ENCODE measurements at regions not wholly inside any gene's neighbourhood (a gene's known extent, or its start where the extent isn't known, plus 50 kb on each side); places are given as distances from the start of the nearest gene placed in this dataset.

- TF ChIP-seq CTCF (IDR thresholded peaks at IDR 0.05), result no peak
Measured at GRCh38 chr3:153429821-153430220, 267.8 kb downstream of the RAP2B start.

GRCh38 chr3:153431076-153431475 lies 269.1 kb downstream of the RAP2B start:
- Histone ChIP-seq H3K36me3 (no peaks in the 10 kb centered on the region), H3K9ac (ENCODE audit: low read depth in 2 of 2, low read length in 2 of 2) (no peak overlapping the region), H3K27me3 (no peaks in the 10 kb centered on the region), H3K4me1 (no peaks in the 10 kb centered on the region), H3K27ac (no peak overlapping the region), H3K9me3 (no peaks in the 10 kb centered on the region), H3K4me3 (no peak overlapping the region)
- no peak for DNase-seq
- no peak for TF ChIP-seq CTCF (IDR thresholded peaks at IDR 0.05)
- intact Hi-C loops (cut with DNase I), result no loop called here

More at GRCh38 chr3:153429821-153430220, 267.8 kb downstream of the RAP2B start:
- Histone ChIP-seq H3K36me3 (no peaks in the 10 kb centered on the region), H3K4me3 (no peak overlapping the region), H3K27me3 (no peaks in the 10 kb centered on the region), H3K4me1 (no peaks in the 10 kb centered on the region), H3K27ac (no peak overlapping the region), H3K9me3 (no peaks in the 10 kb centered on the region), H3K9ac (ENCODE audit: low read depth in 2 of 2, low read length in 2 of 2) (no peak overlapping the region)
- DNase-seq, result no peak
- intact Hi-C loops (cut with DNase I), result no loop called here

GRCh38 chr3:153437666-153438065 lies 275.6 kb downstream of the RAP2B start:
- H3K27ac ChIP-seq, result no peak overlapping the region
- no peak overlapping the region for H3K4me3 ChIP-seq
- no peaks in the 10 kb centered on the region for H3K9me3 ChIP-seq
- H3K27me3 ChIP-seq, result no peaks in the 10 kb centered on the region
- intact Hi-C loops (cut with DNase I), result no loop called here
- H3K36me3 ChIP-seq, result no peaks in the 10 kb centered on the region
- TF ChIP-seq CTCF (IDR thresholded peaks at IDR 0.05), result no peak
- DNase-seq, result no peak
- no peaks in the 10 kb centered on the region for H3K4me1 ChIP-seq
- no peak overlapping the region for H3K9ac ChIP-seq (ENCODE audit: low read depth in 2 of 2, low read length in 2 of 2)

- H3K4me1 ChIP-seq, result no peaks in the 10 kb centered on the region
- H3K36me3 ChIP-seq, result no peaks in the 10 kb centered on the region
- intact Hi-C loops (cut with DNase I), result no loop called here
- no peak for DNase-seq
- H3K9ac ChIP-seq (ENCODE audit: low read depth in 2 of 2, low read length in 2 of 2), result no peak overlapping the region
- H3K27ac ChIP-seq, result no peak overlapping the region
- no peaks in the 10 kb centered on the region for H3K27me3 ChIP-seq
- H3K4me3 ChIP-seq, result no peak overlapping the region
- H3K9me3 ChIP-seq, result no peaks in the 10 kb centered on the region
- no peak for TF ChIP-seq CTCF (IDR thresholded peaks at IDR 0.05)
Measured at GRCh38 chr3:153438271-153438670, 276.2 kb downstream of the RAP2B start.

- H3K36me3 ChIP-seq, result no peaks in the 10 kb centered on the region
- no peak overlapping the region for H3K9ac ChIP-seq (ENCODE audit: low read depth in 2 of 2, low read length in 2 of 2)
- no peak for TF ChIP-seq CTCF (IDR thresholded peaks at IDR 0.05)
- H3K4me3 ChIP-seq, result no peak overlapping the region
- no peaks in the 10 kb centered on the region for H3K27me3 ChIP-seq
- no peak for DNase-seq
- H3K27ac ChIP-seq, result no peak overlapping the region
- H3K9me3 ChIP-seq, result no peaks in the 10 kb centered on the region
- H3K4me1 ChIP-seq, result no peaks in the 10 kb centered on the region
- intact Hi-C loops (cut with DNase I), result no loop called here
Measured at GRCh38 chr3:153439780-153440179, 277.8 kb downstream of the RAP2B start.

- no peaks in the 10 kb centered on the region for H3K9me3 ChIP-seq
- intact Hi-C loops (cut with DNase I), result no loop called here
- DNase-seq, result no peak
- no peaks in the 10 kb centered on the region for H3K4me1 ChIP-seq
- H3K27ac ChIP-seq, result no peak overlapping the region
- no peaks in the 10 kb centered on the region for H3K36me3 ChIP-seq
- H3K27me3 ChIP-seq, result no peaks in the 10 kb centered on the region
- no peak overlapping the region for H3K9ac ChIP-seq (ENCODE audit: low read depth in 2 of 2, low read length in 2 of 2)
- TF ChIP-seq CTCF (IDR thresholded peaks at IDR 0.05), result no peak
- H3K4me3 ChIP-seq, result no peak overlapping the region
Measured at GRCh38 chr3:153440311-153440710, 278.3 kb downstream of the RAP2B start.

Measured in colonic mucosa (tissue), 4 donors.